ENCODE measurements at regions not wholly inside any gene's neighbourhood (a gene's known extent, or its start where the extent isn't known, plus 50 kb on each side); places are given as distances from the start of the nearest gene placed in this dataset.
"Not testable (repeated sequence)": the region's sequence is repeated elsewhere in the genome, so short reads cannot be mapped to it uniquely, and the experiment has no call there.

DNA sequence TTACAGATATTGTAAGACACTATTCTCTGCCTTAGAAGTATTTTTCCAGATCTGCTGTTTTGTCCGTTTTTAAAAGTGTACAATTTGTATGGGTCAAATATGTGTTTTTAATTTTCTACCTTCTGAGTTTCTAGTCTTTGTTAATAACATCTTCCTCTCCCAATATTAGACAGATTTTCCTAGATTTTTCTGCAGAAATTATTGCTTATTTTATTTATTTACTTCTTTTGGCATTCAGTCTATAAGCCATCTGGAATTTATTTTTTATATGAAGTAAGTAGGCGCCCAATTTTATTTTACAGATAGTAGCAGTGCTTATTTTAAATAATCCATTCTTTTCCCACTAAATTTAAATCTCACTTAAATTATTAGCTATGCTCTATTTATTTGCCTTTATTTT, 103.1 kb upstream of the PLEKHG1 start:
- no peaks in the 10 kb centered on the region; the same call in 1 of the 2 replicates for H3K4me1 Mint-ChIP-seq (ENCODE audit: low read depth)
- H3K4me3 Mint-ChIP-seq, result no peak overlapping the region
- no peak overlapping the region for H3K27ac Mint-ChIP-seq
- TF ChIP-seq, protein P1, sequence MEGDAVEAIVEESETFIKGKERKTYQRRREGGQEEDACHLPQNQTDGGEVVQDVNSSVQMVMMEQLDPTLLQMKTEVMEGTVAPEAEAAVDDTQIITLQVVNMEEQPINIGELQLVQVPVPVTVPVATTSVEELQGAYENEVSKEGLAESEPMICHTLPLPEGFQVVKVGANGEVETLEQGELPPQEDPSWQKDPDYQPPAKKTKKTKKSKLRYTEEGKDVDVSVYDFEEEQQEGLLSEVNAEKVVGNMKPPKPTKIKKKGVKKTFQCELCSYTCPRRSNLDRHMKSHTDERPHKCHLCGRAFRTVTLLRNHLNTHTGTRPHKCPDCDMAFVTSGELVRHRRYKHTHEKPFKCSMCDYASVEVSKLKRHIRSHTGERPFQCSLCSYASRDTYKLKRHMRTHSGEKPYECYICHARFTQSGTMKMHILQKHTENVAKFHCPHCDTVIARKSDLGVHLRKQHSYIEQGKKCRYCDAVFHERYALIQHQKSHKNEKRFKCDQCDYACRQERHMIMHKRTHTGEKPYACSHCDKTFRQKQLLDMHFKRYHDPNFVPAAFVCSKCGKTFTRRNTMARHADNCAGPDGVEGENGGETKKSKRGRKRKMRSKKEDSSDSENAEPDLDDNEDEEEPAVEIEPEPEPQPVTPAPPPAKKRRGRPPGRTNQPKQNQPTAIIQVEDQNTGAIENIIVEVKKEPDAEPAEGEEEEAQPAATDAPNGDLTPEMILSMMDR (IDR thresholded peaks at IDR 0.05), result no peak
- peaks cover 3% of the 10 kb centered on the region for H3K27me3 Mint-ChIP-seq (ENCODE audit: insufficient read depth)
- no peak for DNase-seq
- peaks cover 8% of the 10 kb centered on the region for H3K9me3 Mint-ChIP-seq
- H3K36me3 Mint-ChIP-seq (ENCODE audit: low read depth), result no peaks in the 10 kb centered on the region

DNA sequence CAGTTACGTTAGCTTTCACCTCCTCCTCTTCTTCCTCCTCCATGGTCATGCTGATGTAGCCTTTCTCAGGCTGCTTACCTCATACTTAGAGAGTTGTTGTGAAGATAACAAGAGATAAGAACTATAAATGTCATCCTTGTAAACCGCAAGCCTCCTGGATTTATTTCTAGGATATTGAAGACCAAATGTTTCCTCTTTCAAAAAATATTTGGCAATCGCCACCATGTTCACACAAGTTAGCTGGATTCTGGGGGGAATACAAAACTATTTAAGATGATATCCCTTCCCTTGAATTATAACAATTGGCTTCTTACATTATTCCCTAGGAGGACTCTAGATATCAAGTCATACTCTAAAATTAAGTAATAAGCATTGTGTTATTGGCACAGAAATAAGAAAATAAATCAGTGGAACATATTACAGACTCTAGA, 99.8 kb upstream of the PLEKHG1 start:
- no peaks in the 10 kb centered on the region for H3K36me3 Mint-ChIP-seq (ENCODE audit: low read depth)
- no peaks in the 10 kb centered on the region; the same call in 1 of the 2 replicates for H3K27me3 Mint-ChIP-seq (ENCODE audit: insufficient read depth)
- no peak overlapping the region for H3K4me3 Mint-ChIP-seq
- H3K4me1 Mint-ChIP-seq (ENCODE audit: low read depth), result no peaks in the 10 kb centered on the region
- no peak overlapping the region for H3K27ac Mint-ChIP-seq
- TF ChIP-seq, protein P1 (IDR thresholded peaks at IDR 0.05), result no peak
- 0 out of 2 replicates have a peak, but pooled peaks cover 3% of the 10 kb centered on the region for H3K9me3 Mint-ChIP-seq
- DNase-seq, result no peak

DNA sequence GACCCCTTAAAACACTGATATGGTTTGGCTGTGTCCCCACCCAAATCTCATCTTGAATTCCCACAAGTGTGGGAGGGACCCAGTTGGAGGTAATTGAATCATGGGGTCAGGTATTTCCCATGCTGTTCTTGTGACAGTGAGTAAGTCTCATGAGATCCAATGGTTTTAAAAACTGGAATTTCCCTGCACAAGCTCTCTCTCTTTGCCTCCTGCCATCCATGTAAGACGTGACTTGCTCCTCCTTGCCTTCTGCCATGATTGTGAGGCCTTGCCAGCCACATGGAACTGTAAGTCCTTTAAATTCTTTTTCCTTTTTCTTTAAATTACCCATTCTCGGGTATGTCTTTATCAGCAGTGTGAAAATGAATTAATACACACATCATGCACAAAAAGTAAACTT, 99.1 kb upstream of the PLEKHG1 start:
- H3K4me3 Mint-ChIP-seq; H3K4me1 Mint-ChIP-seq (ENCODE audit: low read depth); H3K9me3 Mint-ChIP-seq; H3K36me3 Mint-ChIP-seq (ENCODE audit: low read depth); DNase-seq; H3K27me3 Mint-ChIP-seq (ENCODE audit: insufficient read depth); H3K27ac Mint-ChIP-seq: not testable (repeated sequence)

DNA sequence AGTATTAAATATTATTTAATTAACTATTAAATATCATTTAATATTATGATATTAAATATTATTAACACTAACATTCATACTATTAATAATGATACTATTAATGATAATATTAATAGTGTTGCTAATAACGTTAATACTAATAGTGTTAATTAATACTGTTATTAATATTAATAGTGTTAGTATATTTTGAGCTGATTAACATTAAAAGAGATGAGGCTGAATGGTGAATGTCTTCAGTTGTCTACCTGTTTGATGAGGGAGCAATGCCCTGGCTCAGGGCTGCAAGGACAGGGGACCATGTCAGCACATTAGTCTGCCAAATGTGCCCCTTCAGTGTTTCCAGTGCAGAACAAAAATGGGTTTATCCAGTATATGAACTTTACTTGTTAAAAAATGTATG, 96.6 kb upstream of the PLEKHG1 start:
- Mint-ChIP-seq H3K4me3 (no peak overlapping the region), H3K27me3 (ENCODE audit: insufficient read depth) (no peaks in the 10 kb centered on the region; the same call in 1 of the 2 replicates), H3K27ac (no peak overlapping the region), H3K36me3 (ENCODE audit: low read depth) (no peaks in the 10 kb centered on the region; the same call in 1 of the 2 replicates), H3K9me3 (peaks cover 11% of the 10 kb centered on the region), H3K4me1 (ENCODE audit: low read depth) (no peaks in the 10 kb centered on the region)
- no peak for DNase-seq
- TF ChIP-seq, protein P1 (IDR thresholded peaks at IDR 0.05), result no peak

DNA sequence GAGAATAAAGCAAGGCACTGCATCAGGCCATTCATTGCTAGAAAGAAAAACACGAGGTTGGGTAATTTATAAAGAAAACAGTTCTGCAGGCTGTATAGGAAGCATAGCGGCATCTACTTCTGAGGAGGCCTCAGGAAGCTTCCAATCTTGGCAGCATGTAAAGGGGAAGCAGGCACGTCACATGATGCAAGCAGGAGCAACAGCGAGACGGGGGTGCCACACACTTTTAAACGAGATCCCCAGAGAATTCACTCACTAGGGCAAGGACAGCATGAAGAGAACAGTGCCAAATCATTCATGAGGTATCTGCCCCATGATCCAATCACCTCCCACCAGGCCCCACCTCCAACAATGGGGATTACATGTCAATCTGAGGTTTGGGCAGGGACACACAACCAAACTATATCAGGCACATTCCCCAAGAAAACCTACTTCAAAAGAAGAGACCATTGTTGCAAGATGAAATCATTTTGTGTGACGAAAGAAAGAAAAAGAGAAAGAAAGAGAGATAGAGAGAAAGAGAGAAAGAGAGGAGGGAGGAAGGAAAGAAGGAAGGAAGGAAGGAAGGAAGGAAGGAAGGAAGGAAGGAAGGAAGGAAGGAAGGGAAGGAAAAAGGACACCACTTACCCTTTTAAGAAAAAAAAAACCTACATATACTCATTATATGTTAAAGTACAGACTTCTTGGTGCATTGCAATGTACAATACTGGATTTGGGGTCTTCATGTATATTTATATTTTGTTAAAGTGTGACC, 95.9 kb upstream of the PLEKHG1 start:
- no peak overlapping the region for H3K4me3 Mint-ChIP-seq
- peaks cover 11% of the 10 kb centered on the region for H3K9me3 Mint-ChIP-seq
- H3K27ac Mint-ChIP-seq, result no peak overlapping the region
- no peaks in the 10 kb centered on the region; the same call in 1 of the 2 replicates for H3K36me3 Mint-ChIP-seq (ENCODE audit: low read depth)
- peaks cover 5% of the 10 kb centered on the region; the same call in 1 of the 2 replicates for H3K27me3 Mint-ChIP-seq (ENCODE audit: insufficient read depth)
- TF ChIP-seq, protein P1 (IDR thresholded peaks at IDR 0.05), result no peak
- DNase-seq, result no peak
- no peaks in the 10 kb centered on the region for H3K4me1 Mint-ChIP-seq (ENCODE audit: low read depth)

DNA sequence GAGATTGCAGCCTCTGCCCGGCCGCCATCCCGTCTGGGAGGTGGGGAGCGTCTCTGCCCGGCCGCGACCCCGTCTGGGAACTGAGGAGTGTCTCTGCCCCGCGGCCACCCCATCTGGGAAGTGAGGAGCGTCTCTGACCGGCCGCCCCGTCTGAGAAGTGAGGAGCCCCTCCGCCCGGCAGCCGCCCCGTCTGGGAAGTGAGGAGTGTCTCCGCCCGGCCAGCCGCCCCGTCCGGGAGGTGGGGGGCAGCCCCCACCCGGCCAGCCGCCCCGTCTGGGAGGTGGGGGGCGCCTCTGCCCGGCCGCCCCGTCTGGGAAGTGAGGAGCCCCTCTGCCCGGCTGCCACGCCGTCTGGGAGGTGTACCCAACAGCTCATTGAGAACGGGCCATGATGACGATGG, 92.3 kb upstream of the PLEKHG1 start:
- not testable (repeated sequence) for H3K4me1 Mint-ChIP-seq (ENCODE audit: low read depth); DNase-seq; H3K4me3 Mint-ChIP-seq; H3K36me3 Mint-ChIP-seq (ENCODE audit: low read depth); H3K27ac Mint-ChIP-seq; H3K27me3 Mint-ChIP-seq (ENCODE audit: insufficient read depth)
- H3K9me3 Mint-ChIP-seq, result peaks cover 20% of the 10 kb centered on the region
